Adipocyte (in vitro differentiated cells): ENCODE measurements at regions not wholly inside any gene's neighbourhood (a gene's known extent, or its start where the extent isn't known, plus 50 kb on each side); places are given as distances from the start of the nearest gene placed in this dataset.
A peak's percentile ranks its signal among the peaks of the same experiment; 100 is the strongest.
"Not testable (repeated sequence)": the region's sequence is repeated elsewhere in the genome, so short reads cannot be mapped to it uniquely, and the experiment has no call there.

Experiments used
- DNase-seq: peaks from one replicate; pipeline ENCODE4 v3.0.0-alpha.2; 2015; ENCODE audit warnings: low read depth
- H3K27me3 ChIP-seq: replicated peaks from 2 replicates; pipeline ENCODE4 v1.7.0; 2013; ENCODE audit warnings: mild to moderate bottlenecking, low read length, moderate library complexity; ENCODE audit not compliant: control insufficient read depth, insufficient read depth
- H3K36me3 ChIP-seq: 2 replicates; pipeline ENCODE4 v1.7.0; 2013; ENCODE audit warnings: low read length, mild to moderate bottlenecking, moderate library complexity; ENCODE audit not compliant: control insufficient read depth, insufficient read depth, severe bottlenecking
- H3K4me1 ChIP-seq: 2 replicates; pipeline ENCODE4 v1.7.0; 2013; ENCODE audit warnings: mild to moderate bottlenecking, low read length, moderate library complexity; ENCODE audit not compliant: control insufficient read depth, insufficient read depth
- H3K4me3 ChIP-seq: 2 replicates; pipeline ENCODE4 v1.7.0; 2013; ENCODE audit warnings: mild to moderate bottlenecking, low read length, moderate library complexity
- H3K9ac ChIP-seq: 2 replicates; pipeline ENCODE4 v1.7.0; 2013; ENCODE audit warnings: mild to moderate bottlenecking, low read length, moderate library complexity
- H3K9me3 ChIP-seq: 2 replicates; pipeline ENCODE4 v1.7.0; 2013; ENCODE audit warnings: mild to moderate bottlenecking, low read length, moderate library complexity; ENCODE audit not compliant: control insufficient read depth

DNA sequence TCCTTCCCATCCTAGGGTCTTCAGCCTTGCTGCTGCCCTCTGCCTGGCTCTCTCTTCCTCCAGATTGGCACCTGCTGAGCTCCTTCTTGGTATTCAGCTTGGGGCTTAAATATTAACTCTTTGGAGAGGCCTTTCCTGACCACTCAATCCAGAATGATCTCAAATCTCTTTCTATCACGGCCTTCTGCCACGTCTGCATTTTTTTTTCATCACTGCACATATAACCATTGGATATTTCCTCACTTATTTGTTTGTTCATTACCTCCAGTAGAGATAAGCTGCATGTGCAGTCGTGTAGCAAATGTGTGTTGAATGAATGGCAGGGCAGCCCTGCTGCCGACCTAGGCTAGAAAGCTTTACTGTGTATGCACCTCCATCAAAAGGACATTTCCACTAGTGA lies 51.6 kb upstream of the MPP7 start:
- H3K36me3 ChIP-seq, result no peaks in the 10 kb centered on the region
- H3K4me3 ChIP-seq, result no peak overlapping the region
- no peak overlapping the region for H3K9ac ChIP-seq
- H3K4me1 ChIP-seq, result no peaks in the 10 kb centered on the region
- DNase-seq, result no peak
- H3K9me3 ChIP-seq, result no peaks in the 10 kb centered on the region
- peaks cover 19% of the 10 kb centered on the region for H3K27me3 ChIP-seq

DNA sequence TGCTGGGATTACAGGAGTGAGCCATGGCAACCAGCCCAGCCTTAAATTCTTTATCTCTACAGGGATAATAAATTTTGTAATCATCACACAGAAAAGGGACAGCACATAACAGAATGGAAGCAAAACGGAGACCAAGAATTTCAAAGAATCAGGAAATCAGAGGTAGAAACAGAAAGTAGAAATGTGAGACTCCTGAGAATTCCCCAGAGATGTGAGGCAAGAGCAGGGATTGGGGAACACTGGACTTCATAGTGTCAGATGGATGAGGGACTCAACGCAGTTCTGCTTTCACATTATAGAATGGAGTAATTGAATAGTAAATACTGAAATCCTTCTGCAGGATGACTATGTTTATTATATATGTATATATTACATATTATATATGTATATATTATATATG lies 52.5 kb upstream of the MPP7 start:
- Histone ChIP-seq H3K4me1 (no peaks in the 10 kb centered on the region), H3K36me3 (no peaks in the 10 kb centered on the region), H3K9me3 (no peaks in the 10 kb centered on the region), H3K27me3 (peaks cover 20% of the 10 kb centered on the region), H3K4me3 (no peak overlapping the region), H3K9ac (no peak overlapping the region)
- DNase-seq, result peak; percentile 17

DNA sequence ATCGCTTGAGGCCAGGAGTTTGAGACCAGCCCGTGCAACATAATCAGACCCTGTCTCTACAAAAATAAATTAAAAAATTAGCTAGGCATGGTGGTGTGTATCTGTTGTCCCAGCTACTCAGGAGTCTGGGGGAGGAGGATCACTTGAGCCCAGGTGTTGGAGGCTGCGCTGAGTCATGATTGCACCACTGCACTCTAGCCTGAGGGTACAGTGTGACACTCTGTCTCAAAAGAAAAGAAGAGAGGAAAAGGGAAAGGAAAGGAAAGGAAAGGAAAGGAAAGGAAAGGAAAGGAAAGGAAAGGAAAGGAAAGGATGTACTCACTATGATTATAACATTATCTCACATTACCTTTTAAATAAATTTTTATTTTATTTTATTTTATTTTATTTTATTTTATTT lies 56.5 kb upstream of the MPP7 start:
- no peak overlapping the region for H3K9ac ChIP-seq
- no peak for DNase-seq
- H3K9me3 ChIP-seq, result no peaks in the 10 kb centered on the region
- no peaks in the 10 kb centered on the region for H3K36me3 ChIP-seq
- H3K27me3 ChIP-seq, result peaks cover 12% of the 10 kb centered on the region
- no peak overlapping the region for H3K4me3 ChIP-seq
- no peaks in the 10 kb centered on the region for H3K4me1 ChIP-seq

DNA sequence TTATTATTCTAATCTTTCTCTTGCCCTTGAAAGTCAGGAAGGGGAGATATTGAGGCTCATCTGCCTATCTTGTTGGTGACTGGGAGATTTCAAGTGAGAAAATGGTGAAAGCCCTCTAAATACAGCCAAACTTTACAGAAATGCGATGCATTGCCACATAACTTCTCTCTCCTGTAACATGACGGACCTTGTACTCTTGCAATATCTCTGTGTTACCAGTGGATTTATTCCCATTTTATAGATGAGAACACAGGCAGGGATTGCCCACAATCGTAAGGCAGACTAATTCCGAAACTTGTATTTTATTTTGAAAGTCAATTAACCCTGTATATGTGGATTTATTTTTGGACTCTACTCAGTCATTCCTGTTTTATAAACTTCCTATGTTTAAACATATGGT lies 57.3 kb upstream of the MPP7 start:
- H3K4me1 ChIP-seq, result no peaks in the 10 kb centered on the region
- DNase-seq, result no peak
- no peak overlapping the region for H3K4me3 ChIP-seq
- no peak overlapping the region for H3K9ac ChIP-seq
- no peaks in the 10 kb centered on the region for H3K36me3 ChIP-seq
- H3K27me3 ChIP-seq, result peaks cover 13% of the 10 kb centered on the region
- no peaks in the 10 kb centered on the region for H3K9me3 ChIP-seq

DNA sequence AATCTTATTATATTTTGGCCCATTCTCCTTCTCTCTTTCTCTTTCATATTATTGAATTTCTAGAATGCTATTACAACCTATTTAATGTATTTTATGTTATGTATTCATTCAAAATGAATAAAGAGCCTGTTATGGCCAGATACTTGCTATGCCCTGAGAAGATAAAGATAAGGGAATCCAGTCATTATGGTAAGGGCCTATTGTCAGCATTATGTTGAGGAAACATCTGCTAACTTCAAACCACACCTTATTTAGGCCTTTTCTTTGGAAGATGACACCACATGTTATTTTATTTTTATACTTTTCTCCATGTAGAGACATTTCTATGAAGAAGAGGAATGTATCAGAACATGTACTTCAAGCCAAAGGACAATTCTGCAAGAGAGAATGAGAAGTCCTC lies 60.5 kb upstream of the MPP7 start:
- peaks cover 3% of the 10 kb centered on the region for H3K4me1 ChIP-seq
- no peaks in the 10 kb centered on the region for H3K9me3 ChIP-seq
- DNase-seq, result no peak
- H3K4me3 ChIP-seq, result no peak overlapping the region
- no peak overlapping the region for H3K9ac ChIP-seq
- H3K36me3 ChIP-seq, result no peaks in the 10 kb centered on the region
- peaks cover 32% of the 10 kb centered on the region for H3K27me3 ChIP-seq

DNA sequence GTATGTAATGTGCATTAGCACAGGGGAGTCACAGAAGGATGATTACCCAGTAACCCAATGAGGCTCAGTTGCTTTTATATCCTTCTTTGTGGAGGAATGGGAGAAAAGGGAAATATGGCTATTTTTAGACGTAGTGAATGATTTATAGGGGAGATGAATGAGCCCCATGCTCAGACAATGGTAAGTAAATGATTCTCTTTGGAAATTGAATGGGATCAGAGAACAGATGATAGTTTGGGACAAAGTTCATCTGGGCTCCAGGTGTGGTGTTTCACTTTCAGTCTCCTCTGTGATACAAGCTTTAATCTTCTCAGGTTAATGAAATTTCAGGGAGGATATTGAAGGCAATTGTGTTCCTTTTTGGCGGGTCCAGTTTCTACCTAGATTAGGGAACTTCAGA lies 63.0 kb upstream of the MPP7 start:
- Histone ChIP-seq H3K27me3 (peaks cover 26% of the 10 kb centered on the region), H3K4me3 (no peak overlapping the region), H3K9ac (no peak overlapping the region), H3K36me3 (no peaks in the 10 kb centered on the region), H3K4me1 (peaks cover 3% of the 10 kb centered on the region), H3K9me3 (no peaks in the 10 kb centered on the region)
- DNase-seq, result no peak

DNA sequence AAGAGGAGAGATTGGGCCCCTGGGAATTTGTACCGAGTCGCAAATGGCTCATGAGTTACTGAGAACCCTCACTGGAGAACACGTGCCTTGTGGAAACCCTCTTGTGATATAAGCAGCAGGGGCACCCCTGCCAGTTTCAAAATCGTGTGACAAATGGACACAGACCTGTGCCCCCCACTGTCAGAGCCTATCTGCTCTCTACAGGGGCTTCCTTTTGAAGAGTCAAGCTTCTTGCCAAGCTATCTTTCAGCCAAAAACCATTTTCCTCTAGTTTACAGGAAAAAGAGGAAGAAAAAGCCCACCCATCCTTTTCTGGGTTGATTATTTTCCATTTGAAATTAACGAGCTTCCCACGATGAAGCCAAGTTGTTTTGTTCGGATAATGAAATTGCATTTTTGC lies 64.1 kb upstream of the MPP7 start:
- Histone ChIP-seq H3K9ac (no peak overlapping the region), H3K9me3 (no peaks in the 10 kb centered on the region), H3K4me3 (no peak overlapping the region), H3K4me1 (peaks cover 3% of the 10 kb centered on the region), H3K36me3 (no peaks in the 10 kb centered on the region), H3K27me3 (peaks cover 29% of the 10 kb centered on the region)
- DNase-seq, result no peak

DNA sequence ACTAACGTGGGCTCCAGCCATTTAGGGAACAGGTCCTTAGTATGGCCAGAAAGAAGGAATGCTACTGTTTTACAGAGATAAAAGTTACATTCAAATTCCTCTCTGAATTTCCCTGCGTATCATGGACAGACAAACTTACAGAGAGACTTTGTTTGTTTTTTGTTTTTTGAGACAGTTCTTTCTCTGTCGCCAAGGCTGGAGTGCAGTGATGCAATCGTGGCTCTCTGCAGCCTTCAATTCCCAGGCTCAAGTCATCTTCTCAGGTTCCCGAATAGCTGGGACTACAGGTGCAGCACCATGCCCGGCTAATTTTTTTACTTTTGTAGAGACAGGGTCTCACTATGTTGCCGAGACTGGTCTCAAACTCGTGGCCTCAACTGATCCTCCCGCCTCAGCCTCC lies 64.5 kb upstream of the MPP7 start:
- no peak for DNase-seq
- Histone ChIP-seq H3K9ac (no peak overlapping the region), H3K4me1 (peaks cover 3% of the 10 kb centered on the region), H3K9me3 (no peaks in the 10 kb centered on the region), H3K4me3 (no peak overlapping the region), H3K36me3 (no peaks in the 10 kb centered on the region), H3K27me3 (peaks cover 29% of the 10 kb centered on the region)

DNA sequence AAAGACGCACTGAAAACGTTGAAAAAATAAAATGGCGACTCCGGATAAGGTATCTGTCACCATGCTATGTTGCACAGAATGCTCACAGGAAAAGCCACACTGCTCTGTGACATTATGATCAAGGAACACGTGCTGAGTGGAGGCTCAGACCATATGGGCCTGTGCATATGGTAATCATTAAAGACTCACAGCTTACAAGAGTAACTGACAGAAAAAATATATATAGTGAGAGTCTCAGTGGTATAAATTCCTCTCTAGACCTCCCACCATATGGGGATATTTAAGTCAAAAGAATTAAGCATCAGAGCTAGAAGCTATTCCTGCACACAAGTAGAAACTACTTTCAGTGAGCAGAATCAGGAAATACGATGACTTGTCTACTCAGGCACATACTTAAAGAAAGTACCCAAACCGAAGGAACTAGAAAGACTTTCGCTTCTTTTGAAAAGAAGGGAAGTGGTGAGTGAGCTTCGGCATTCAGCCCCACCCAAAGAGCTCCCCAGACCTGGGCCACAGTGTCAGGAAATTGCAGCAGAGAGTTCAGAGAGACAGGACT lies 65.1 kb upstream of the MPP7 start:
- no peak overlapping the region for H3K4me3 ChIP-seq
- no peak overlapping the region for H3K9ac ChIP-seq
- peaks cover 29% of the 10 kb centered on the region for H3K27me3 ChIP-seq
- H3K4me1 ChIP-seq, result peaks cover 3% of the 10 kb centered on the region
- no peaks in the 10 kb centered on the region for H3K9me3 ChIP-seq
- no peaks in the 10 kb centered on the region for H3K36me3 ChIP-seq
- DNase-seq, result peak; percentile 19

DNA sequence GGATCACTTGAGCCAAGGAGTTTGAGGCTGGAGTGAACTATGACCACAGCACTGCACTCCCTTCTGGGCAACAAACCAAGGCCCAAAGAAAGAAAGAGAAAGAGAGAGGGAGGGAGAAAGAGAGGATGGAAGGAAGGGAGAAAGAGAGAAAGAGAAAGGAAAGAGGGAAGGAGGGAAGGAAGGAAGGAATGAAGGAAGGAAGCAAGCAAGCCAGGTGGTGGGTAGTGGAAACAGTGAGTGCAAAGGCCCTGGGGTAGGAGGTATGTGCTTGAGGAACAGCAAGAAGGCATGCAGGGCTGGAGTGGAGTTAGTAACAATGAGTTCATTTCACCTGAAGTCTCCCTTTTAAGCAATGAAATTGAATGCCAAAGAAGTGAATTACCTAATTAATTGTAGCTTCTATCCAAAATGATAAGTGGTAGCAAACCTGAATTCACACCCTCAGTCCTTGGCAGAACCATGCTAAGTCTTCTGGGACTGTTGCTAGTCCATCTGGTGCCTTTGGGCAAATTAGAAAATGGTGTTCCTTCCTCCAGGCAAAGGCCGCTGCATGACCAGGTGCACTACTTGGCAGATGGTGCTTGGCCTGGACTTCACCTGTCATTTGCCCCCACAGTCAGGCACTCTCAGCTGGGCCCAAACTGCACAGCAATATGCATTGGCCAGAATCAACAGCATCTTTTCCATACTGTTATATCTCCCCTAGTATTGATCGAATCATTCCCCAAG lies 67.4 kb upstream of the MPP7 start:
- H3K9me3 ChIP-seq, result no peaks in the 10 kb centered on the region
- peaks cover 3% of the 10 kb centered on the region for H3K4me1 ChIP-seq
- H3K4me3 ChIP-seq, result no peak overlapping the region
- DNase-seq, result no peak
- no peaks in the 10 kb centered on the region for H3K36me3 ChIP-seq
- peaks cover 27% of the 10 kb centered on the region for H3K27me3 ChIP-seq
- H3K9ac ChIP-seq, result no peak overlapping the region

DNA sequence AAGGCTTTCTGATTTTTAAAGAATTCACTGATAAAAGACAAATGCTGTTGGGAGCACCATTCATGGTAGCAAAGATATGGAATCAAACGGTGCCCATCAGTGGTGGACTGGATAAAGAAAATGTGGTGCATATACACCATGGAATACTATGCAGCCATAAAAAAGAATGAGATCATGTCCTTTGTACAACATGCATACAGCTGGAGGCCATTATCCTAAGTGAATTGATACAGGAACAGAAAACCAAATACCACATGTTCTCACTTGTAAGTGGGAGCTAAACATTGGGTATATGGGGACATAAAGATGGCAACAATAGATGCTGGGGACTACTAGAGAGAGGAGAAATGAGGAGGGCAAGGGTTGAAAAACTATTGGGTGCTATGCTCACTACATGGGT lies 68.8 kb upstream of the MPP7 start:
- not testable (repeated sequence) for DNase-seq, H3K9me3 ChIP-seq, H3K9ac ChIP-seq, H3K4me1 ChIP-seq, H3K36me3 ChIP-seq, H3K4me3 ChIP-seq
- peaks cover 20% of the 10 kb centered on the region for H3K27me3 ChIP-seq

DNA sequence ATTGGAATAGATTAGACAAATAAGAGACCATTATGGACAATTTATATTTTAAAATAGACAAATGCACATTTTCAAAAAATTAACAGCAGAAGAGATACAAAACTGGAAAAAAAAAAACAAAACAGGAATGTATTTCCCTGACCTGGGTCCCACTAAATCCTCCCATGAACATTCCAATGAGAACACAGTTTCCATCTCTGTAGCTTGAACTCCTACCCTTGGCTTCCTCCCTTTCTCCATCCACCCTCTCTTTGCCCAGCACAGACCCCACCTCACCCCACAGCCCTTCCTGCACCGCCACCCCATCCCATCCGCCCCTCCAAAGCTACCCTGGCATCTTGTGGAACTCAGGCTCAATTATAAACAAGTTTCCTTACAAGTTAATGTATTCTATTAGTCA lies 71.2 kb upstream of the MPP7 start:
- Histone ChIP-seq H3K4me3 (no peak overlapping the region), H3K27me3 (peaks cover 10% of the 10 kb centered on the region), H3K9me3 (no peaks in the 10 kb centered on the region), H3K9ac (no peak overlapping the region), H3K4me1 (no peaks in the 10 kb centered on the region), H3K36me3 (no peaks in the 10 kb centered on the region)
- DNase-seq, result no peak
